ENCODE measurements at regions not wholly inside any gene's neighbourhood (a gene's known extent, or its start where the extent isn't known, plus 50 kb on each side); places are given as distances from the start of the nearest gene placed in this dataset.

DNA sequence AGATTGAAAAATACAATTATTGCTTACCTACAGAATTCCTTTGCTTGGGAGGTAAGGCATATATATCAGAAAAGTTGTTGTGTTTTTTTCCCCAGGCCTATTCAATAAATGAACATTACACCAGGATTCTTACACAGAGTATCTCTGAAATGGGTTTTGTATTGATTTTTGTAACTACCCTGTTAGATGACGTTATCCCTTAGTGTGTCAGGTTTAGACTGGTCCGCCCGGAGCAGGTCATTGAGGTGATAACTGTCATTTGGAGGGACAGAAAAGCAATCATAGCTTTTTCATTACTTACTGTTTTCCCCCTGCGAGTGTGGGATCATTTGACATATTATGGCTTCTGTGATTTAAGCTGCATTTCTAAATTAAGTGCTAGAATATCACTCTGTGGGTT lies 715.2 kb upstream of the ADAMTS16 start:
- no TSS peak for BruUV-seq (replicated peaks)
- no peak for DNase-seq (ENCODE audit: low spot score)
- intact Hi-C loops (cut with micrococcal nuclease; ENCODE audit: unreplicated experiment) = no loop called here
- H3K4me1 ChIP-seq (ENCODE audit: insufficient read depth, low read length, poor library complexity, severe bottlenecking) = no peaks in the 10 kb centered on the region
- H3K9me2 ChIP-seq (ENCODE audit: insufficient read depth, low read length) = no peaks in the 10 kb centered on the region
- POLR2A ChIA-PET = no interaction called here
- H3K4me2 ChIP-seq (ENCODE audit: low read length) = no peak overlapping the region
- H4K20me1 ChIP-seq (ENCODE audit: insufficient read depth, low read length) = no peaks in the 10 kb centered on the region
- H3K4me3 ChIP-seq (ENCODE audit: low read depth, low read length, poor library complexity, severe bottlenecking) = no peak overlapping the region
- no peak overlapping the region for H2AFZ ChIP-seq (ENCODE audit: low read length)
- H3K9me3 ChIP-seq (ENCODE audit: low read length) = no peaks in the 10 kb centered on the region
- no peak for TF ChIP-seq EZH2phosphoT487 (IDR thresholded peaks at IDR 0.05; ENCODE audit: borderline replicate concordance, low read depth, low read length)
- TF ChIP-seq, protein P1, sequence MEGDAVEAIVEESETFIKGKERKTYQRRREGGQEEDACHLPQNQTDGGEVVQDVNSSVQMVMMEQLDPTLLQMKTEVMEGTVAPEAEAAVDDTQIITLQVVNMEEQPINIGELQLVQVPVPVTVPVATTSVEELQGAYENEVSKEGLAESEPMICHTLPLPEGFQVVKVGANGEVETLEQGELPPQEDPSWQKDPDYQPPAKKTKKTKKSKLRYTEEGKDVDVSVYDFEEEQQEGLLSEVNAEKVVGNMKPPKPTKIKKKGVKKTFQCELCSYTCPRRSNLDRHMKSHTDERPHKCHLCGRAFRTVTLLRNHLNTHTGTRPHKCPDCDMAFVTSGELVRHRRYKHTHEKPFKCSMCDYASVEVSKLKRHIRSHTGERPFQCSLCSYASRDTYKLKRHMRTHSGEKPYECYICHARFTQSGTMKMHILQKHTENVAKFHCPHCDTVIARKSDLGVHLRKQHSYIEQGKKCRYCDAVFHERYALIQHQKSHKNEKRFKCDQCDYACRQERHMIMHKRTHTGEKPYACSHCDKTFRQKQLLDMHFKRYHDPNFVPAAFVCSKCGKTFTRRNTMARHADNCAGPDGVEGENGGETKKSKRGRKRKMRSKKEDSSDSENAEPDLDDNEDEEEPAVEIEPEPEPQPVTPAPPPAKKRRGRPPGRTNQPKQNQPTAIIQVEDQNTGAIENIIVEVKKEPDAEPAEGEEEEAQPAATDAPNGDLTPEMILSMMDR (conservative IDR thresholded peaks at IDR 0.05; ENCODE audit: low read length) = no peak
- H3K36me3 ChIP-seq (ENCODE audit: insufficient read depth, low read length) = no peaks in the 10 kb centered on the region
- CTCF ChIA-PET (ENCODE audit: unreplicated experiment) = no interaction called here
- H3K79me2 ChIP-seq (ENCODE audit: insufficient read depth, low read depth, low read length) = no peaks in the 10 kb centered on the region
- no peak overlapping the region for H3K27ac ChIP-seq (ENCODE audit: low read depth, low read length, poor library complexity, severe bottlenecking)

DNA sequence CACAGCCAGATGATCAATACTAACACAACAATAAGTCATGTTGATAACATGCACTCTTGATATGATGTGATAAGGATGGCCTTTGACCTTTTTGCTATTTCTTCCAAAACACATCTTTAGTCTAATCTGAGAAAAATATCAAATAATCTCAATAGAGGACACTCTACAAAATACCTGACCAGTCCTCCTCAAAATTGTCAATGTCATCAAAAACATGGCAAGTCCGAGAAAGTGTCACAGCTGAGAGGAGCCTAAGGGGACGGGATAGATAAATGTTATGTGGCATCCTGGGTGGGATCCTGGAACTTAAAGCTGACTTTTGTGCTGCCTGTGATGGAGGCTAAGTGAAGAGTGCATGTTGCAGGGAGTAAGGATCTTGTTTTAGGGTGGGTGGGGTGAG lies 699.6 kb upstream of the ADAMTS16 start:
- intact Hi-C loops (cut with micrococcal nuclease; ENCODE audit: unreplicated experiment) = no loop called here
- H3K9me2 ChIP-seq (ENCODE audit: insufficient read depth, low read length) = no peaks in the 10 kb centered on the region
- no peak overlapping the region for H3K4me3 ChIP-seq (ENCODE audit: low read depth, low read length, poor library complexity, severe bottlenecking)
- no peak overlapping the region for H3K4me2 ChIP-seq (ENCODE audit: low read length)
- BruUV-seq (replicated peaks) = no TSS peak
- H4K20me1 ChIP-seq (ENCODE audit: insufficient read depth, low read length) = no peaks in the 10 kb centered on the region
- POLR2A ChIA-PET = interaction anchor here (1.2 kb wide), 1 partner anchor 10 kb away, joined by 3 read pairs; no protein-coding TSS in a partner anchor
- CTCF ChIA-PET (ENCODE audit: unreplicated experiment) = no interaction called here
- DNase-seq (ENCODE audit: low spot score) = no peak
- TF ChIP-seq, protein P1 (conservative IDR thresholded peaks at IDR 0.05; ENCODE audit: low read length) = no peak
- no peak for TF ChIP-seq EZH2phosphoT487 (IDR thresholded peaks at IDR 0.05; ENCODE audit: borderline replicate concordance, low read depth, low read length)
- H3K4me1 ChIP-seq (ENCODE audit: insufficient read depth, low read length, poor library complexity, severe bottlenecking) = no peaks in the 10 kb centered on the region
- no peaks in the 10 kb centered on the region for H3K36me3 ChIP-seq (ENCODE audit: insufficient read depth, low read length)
- no peaks in the 10 kb centered on the region for H3K9me3 ChIP-seq (ENCODE audit: low read length)
- no peak overlapping the region for H2AFZ ChIP-seq (ENCODE audit: low read length)
- H3K27ac ChIP-seq (ENCODE audit: low read depth, low read length, poor library complexity, severe bottlenecking) = no peak overlapping the region
- H3K79me2 ChIP-seq (ENCODE audit: insufficient read depth, low read depth, low read length) = no peaks in the 10 kb centered on the region

DNA sequence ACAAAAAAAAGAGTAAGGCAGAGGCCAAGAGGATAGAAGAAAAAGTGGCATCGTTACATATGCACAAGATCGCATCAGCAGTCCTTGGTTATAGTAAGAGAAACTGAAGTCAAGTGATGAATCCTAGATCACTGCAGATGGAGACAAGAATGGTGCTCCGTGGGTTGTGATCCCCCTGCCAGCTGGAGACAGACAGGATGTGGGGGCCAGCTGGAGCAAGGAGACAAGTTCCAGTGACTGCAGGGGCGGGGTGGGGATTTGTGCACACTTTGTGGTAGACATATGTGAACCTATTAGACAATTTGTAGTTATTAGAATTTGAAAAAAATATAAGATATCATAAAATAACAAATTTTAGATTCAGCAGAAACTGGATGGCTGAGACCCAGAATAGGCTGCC lies 697.9 kb upstream of the ADAMTS16 start:
- ChIA-PET POLR2A (no interaction called here), CTCF (ENCODE audit: unreplicated experiment) (no interaction called here)
- H3K9me3 ChIP-seq (ENCODE audit: low read length) = no peaks in the 10 kb centered on the region
- H3K79me2 ChIP-seq (ENCODE audit: insufficient read depth, low read depth, low read length) = no peaks in the 10 kb centered on the region
- H3K36me3 ChIP-seq (ENCODE audit: insufficient read depth, low read length) = no peaks in the 10 kb centered on the region
- H2AFZ ChIP-seq (ENCODE audit: low read length) = no peak overlapping the region
- intact Hi-C loops (cut with micrococcal nuclease; ENCODE audit: unreplicated experiment) = no loop called here
- H3K4me2 ChIP-seq (ENCODE audit: low read length) = no peak overlapping the region
- H3K4me1 ChIP-seq (ENCODE audit: insufficient read depth, low read length, poor library complexity, severe bottlenecking) = no peaks in the 10 kb centered on the region
- DNase-seq (ENCODE audit: low spot score) = no peak
- H3K4me3 ChIP-seq (ENCODE audit: low read depth, low read length, poor library complexity, severe bottlenecking) = no peak overlapping the region
- H3K27ac ChIP-seq (ENCODE audit: low read depth, low read length, poor library complexity, severe bottlenecking) = no peak overlapping the region
- TF ChIP-seq, protein P1 (conservative IDR thresholded peaks at IDR 0.05; ENCODE audit: low read length) = no peak
- no peak for TF ChIP-seq EZH2phosphoT487 (IDR thresholded peaks at IDR 0.05; ENCODE audit: borderline replicate concordance, low read depth, low read length)
- no peaks in the 10 kb centered on the region for H3K9me2 ChIP-seq (ENCODE audit: insufficient read depth, low read length)
- BruUV-seq (replicated peaks) = no TSS peak
- H4K20me1 ChIP-seq (ENCODE audit: insufficient read depth, low read length) = no peaks in the 10 kb centered on the region

All from OCI-LY7 (cell line).